Kidney epithelial cell (primary cell): ENCODE measurements at regions not wholly inside any gene's neighbourhood (a gene's known extent, or its start where the extent isn't known, plus 50 kb on each side); places are given as distances from the start of the nearest gene placed in this dataset.

ENCODE experiments used
- DNase-seq: peaks from one replicate; pipeline ENCODE4 v3.0.0-alpha.2; 2010; ENCODE audit warnings: low read depth
- H3K27me3 ChIP-seq: 2 replicates; pipeline ENCODE4 v1.6.0; 2011; ENCODE audit warnings: low read length; ENCODE audit not compliant: control insufficient read depth, insufficient read depth
- H3K36me3 ChIP-seq: 2 replicates; pipeline ENCODE4 v1.5.1; 2011; ENCODE audit warnings: low read length; ENCODE audit not compliant: control insufficient read depth, insufficient read depth
- H3K4me3 ChIP-seq: 2 replicates; pipeline ENCODE4 v1.5.1; 2011; ENCODE audit warnings: low read depth, mild to moderate bottlenecking, control low read depth, low read length
- CTCF ChIP-seq: IDR thresholded peaks from 2 replicates; pipeline ENCODE4 v1.5.1; 2011; ENCODE audit warnings: mild to moderate bottlenecking, moderate library complexity, low read length, control low read depth, inconsistent platforms; ENCODE audit not compliant: insufficient read depth, poor library complexity, severe bottlenecking

GRCh38 chr12:59250766-59251165 is 330.5 kb upstream of the LRIG3 start:
- no peaks in the 10 kb centered on the region for H3K36me3 ChIP-seq
- H3K27me3 ChIP-seq, result no peaks in the 10 kb centered on the region
- no peak for TF ChIP-seq CTCF

DNA sequence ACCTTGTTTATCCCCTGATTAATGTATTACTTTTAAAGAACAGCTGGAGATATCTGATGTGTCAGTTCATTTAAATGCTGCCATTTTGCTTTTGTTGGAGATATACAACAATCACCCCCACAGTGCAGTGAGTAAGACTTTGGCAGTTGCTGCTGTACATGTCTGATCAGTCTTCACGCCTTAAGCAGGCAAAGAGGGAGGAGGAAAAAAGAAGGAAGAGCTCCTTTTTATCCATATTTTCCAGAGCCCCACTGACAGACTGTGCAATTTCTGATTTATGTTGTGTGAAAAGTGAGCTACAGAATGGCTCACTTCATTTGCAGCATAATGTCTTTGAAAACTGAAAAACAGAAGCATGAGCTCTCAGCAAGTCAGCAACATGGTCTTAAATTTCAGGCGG is 319.7 kb upstream of the LRIG3 start:
- DNase-seq, result no peak
- no peaks in the 10 kb centered on the region for H3K36me3 ChIP-seq
- no peak for TF ChIP-seq CTCF
- H3K27me3 ChIP-seq, result no peaks in the 10 kb centered on the region
- no peak overlapping the region for H3K4me3 ChIP-seq

More at GRCh38 chr12:59250766-59251165, 330.5 kb upstream of the LRIG3 start:
- no peak overlapping the region for H3K4me3 ChIP-seq
- no peak for DNase-seq

DNA sequence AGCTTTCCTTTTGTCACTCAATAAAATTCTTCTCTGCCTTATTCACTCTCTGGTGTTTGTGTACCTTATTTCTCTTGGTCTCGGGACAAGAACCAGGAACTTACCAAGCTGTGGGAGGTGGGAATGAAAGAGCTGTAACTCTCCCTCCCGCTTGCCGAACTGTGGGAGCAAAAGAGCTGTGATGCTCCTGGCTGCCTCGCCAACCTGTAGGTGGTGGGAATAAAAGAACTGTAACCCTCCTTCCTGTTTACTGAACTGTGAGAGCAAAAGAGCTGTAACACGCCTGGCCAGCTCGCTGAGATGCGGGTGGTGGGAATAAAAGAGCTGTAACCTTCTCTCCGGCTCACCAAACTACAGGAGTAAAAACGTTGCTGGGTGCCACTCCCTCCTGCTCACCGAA is 314.1 kb upstream of the LRIG3 start:
- DNase-seq, result no peak
- Histone ChIP-seq H3K36me3 (no peaks in the 10 kb centered on the region), H3K4me3 (no peak overlapping the region), H3K27me3 (peaks cover 3% of the 10 kb centered on the region)
- TF ChIP-seq CTCF, result no peak

DNA sequence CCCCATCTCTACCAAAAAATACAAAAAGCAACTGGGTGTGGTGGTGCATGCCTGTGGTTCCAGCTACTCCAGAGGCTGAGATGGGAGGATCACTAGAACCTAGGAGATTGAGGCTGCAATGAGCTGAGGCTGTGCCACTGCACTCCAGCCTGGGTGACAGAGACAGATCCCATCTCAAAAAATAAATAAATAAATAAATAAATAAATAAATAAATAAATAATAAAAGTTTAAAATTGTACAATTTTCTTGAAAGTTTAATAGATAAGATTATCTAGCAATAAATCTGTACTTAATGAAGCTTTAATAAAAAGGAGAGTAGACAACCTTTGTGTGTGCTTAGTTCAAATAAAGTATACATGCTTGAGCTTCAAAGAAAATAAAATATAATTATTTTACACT is 310.0 kb upstream of the LRIG3 start:
- DNase-seq, result no peak
- peaks cover 3% of the 10 kb centered on the region for H3K27me3 ChIP-seq
- TF ChIP-seq CTCF, result no peak
- no peak overlapping the region for H3K4me3 ChIP-seq
- no peaks in the 10 kb centered on the region for H3K36me3 ChIP-seq

DNA sequence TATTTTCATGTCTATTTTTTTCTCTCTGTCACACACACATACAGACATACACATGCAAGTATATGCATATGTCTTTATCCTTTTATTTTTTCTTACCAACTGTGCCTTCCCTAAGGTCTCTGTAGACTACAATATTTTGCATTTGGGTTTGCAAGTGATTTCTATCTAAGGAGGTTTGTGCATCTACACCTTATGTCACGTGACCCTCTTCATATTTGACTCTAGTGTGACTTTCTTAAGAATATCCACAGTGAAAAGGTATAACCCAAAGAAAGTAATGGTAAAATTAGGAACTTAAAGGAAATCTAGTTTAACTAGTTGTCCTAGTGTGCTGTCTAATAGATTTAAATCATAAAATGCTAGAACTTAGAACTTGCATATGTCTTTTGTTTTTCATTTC is 298.8 kb upstream of the LRIG3 start:
- no peak for DNase-seq
- Histone ChIP-seq H3K27me3 (no peaks in the 10 kb centered on the region), H3K36me3 (no peaks in the 10 kb centered on the region), H3K4me3 (no peak overlapping the region)
- no peak for TF ChIP-seq CTCF

GRCh38 chr12:59196989-59197388 is 276.7 kb upstream of the LRIG3 start:
- Histone ChIP-seq H3K36me3 (no peaks in the 10 kb centered on the region), H3K27me3 (no peaks in the 10 kb centered on the region), H3K4me3 (no peak overlapping the region)
- TF ChIP-seq CTCF, result no peak
- DNase-seq, result no peak
